T-helper 2 cell treated with Interferon-gamma antibody and Interleukin-4, amounts not matched to agents 5 μg/mL and 100 μg/mL, for 36 hours (primary cell): ENCODE measurements at regions not wholly inside any gene's neighbourhood (a gene's known extent, or its start where the extent isn't known, plus 50 kb on each side); places are given as distances from the start of the nearest gene placed in this dataset.

Source experiments
- DNase-seq: peaks from one replicate; pipeline ENCODE4 v3.0.0; 2021; ENCODE audit warnings: low spot score
- H3K27ac Mint-ChIP-seq: one replicate; pipeline ENCODE4 v1.8.0; 2021; ENCODE audit warnings: mild to moderate bottlenecking, mixed read lengths
- H3K27me3 Mint-ChIP-seq: one replicate; pipeline ENCODE4 v1.8.0; 2021; ENCODE audit warnings: low read depth, mixed read lengths
- H3K36me3 Mint-ChIP-seq: one replicate; pipeline ENCODE4 v1.8.0; 2021; ENCODE audit warnings: low read depth, mixed read lengths
- H3K4me1 Mint-ChIP-seq: one replicate; pipeline ENCODE4 v1.8.0; 2021; ENCODE audit warnings: low read depth, mixed read lengths
- H3K4me3 Mint-ChIP-seq: one replicate; pipeline ENCODE4 v1.8.0; 2022; ENCODE audit warnings: mild to moderate bottlenecking, moderate library complexity, mixed read lengths
- H3K9me3 Mint-ChIP-seq: one replicate; pipeline ENCODE4 v1.8.0; 2021; ENCODE audit warnings: mixed read lengths

GRCh38 chr5:103452089-103452488, 110.5 kb downstream of the NUDT12 start:
- Mint-ChIP-seq H3K4me3 (no peak overlapping the region), H3K27ac (no peak overlapping the region), H3K4me1 (peaks cover 5% of the 10 kb centered on the region), H3K9me3 (no peaks in the 10 kb centered on the region), H3K27me3 (peaks cover 7% of the 10 kb centered on the region), H3K36me3 (no peaks in the 10 kb centered on the region)
- no peak for DNase-seq

GRCh38 chr5:103451261-103451660, 111.3 kb downstream of the NUDT12 start:
- no peaks in the 10 kb centered on the region for H3K9me3 Mint-ChIP-seq
- H3K27ac Mint-ChIP-seq: no peak overlapping the region
- no peak for DNase-seq
- no peaks in the 10 kb centered on the region for H3K36me3 Mint-ChIP-seq
- peaks cover 5% of the 10 kb centered on the region for H3K4me1 Mint-ChIP-seq
- H3K27me3 Mint-ChIP-seq: peaks cover 3% of the 10 kb centered on the region
- no peak overlapping the region for H3K4me3 Mint-ChIP-seq

GRCh38 chr5:103450333-103451061, 112.1 kb downstream of the NUDT12 start:
- Mint-ChIP-seq H3K9me3 (no peaks in the 10 kb centered on the region), H3K27me3 (peaks cover 5% of the 10 kb centered on the region), H3K36me3 (no peaks in the 10 kb centered on the region), H3K4me1 (peaks cover 5% of the 10 kb centered on the region), H3K4me3 (no peak overlapping the region), H3K27ac (no peak overlapping the region)
- no peak for DNase-seq

- Mint-ChIP-seq H3K9me3 (no peaks in the 10 kb centered on the region), H3K27ac (no peak overlapping the region), H3K36me3 (no peaks in the 10 kb centered on the region), H3K4me3 (no peak overlapping the region), H3K27me3 (peaks cover 5% of the 10 kb centered on the region), H3K4me1 (peaks cover 8% of the 10 kb centered on the region)
- DNase-seq: no peak
These were observed 115.8 kb downstream of the NUDT12 start for GRCh38 chr5:103446813-103447212.

GRCh38 chr5:103445426-103446035, 117.1 kb downstream of the NUDT12 start:
- H3K36me3 Mint-ChIP-seq: no peaks in the 10 kb centered on the region
- no peaks in the 10 kb centered on the region for H3K9me3 Mint-ChIP-seq
- H3K27ac Mint-ChIP-seq: no peak overlapping the region
- peaks cover 8% of the 10 kb centered on the region for H3K4me1 Mint-ChIP-seq
- H3K4me3 Mint-ChIP-seq: no peak overlapping the region
- DNase-seq: no peak
- peaks cover 2% of the 10 kb centered on the region for H3K27me3 Mint-ChIP-seq

- Mint-ChIP-seq H3K27me3 (peaks cover 2% of the 10 kb centered on the region), H3K4me3 (no peak overlapping the region), H3K27ac (no peak overlapping the region), H3K36me3 (no peaks in the 10 kb centered on the region), H3K4me1 (peaks cover 8% of the 10 kb centered on the region), H3K9me3 (peaks cover 6% of the 10 kb centered on the region)
- no peak for DNase-seq
These were observed 118.1 kb downstream of the NUDT12 start for GRCh38 chr5:103444333-103445038.

- Mint-ChIP-seq H3K4me1 (peaks cover 8% of the 10 kb centered on the region), H3K27ac (no peak overlapping the region), H3K36me3 (no peaks in the 10 kb centered on the region), H3K4me3 (no peak overlapping the region), H3K9me3 (peaks cover 12% of the 10 kb centered on the region), H3K27me3 (peaks cover 2% of the 10 kb centered on the region)
- no peak for DNase-seq
These were observed 119.8 kb downstream of the NUDT12 start for GRCh38 chr5:103442750-103443149.

- DNase-seq: no peak
- Mint-ChIP-seq H3K4me1 (peaks cover 3% of the 10 kb centered on the region), H3K27me3 (peaks cover 2% of the 10 kb centered on the region)
These were observed 121.1 kb downstream of the NUDT12 start for GRCh38 chr5:103441523-103441922.

GRCh38 chr5:103439007-103439406, 123.6 kb downstream of the NUDT12 start:
- Mint-ChIP-seq H3K36me3 (no peaks in the 10 kb centered on the region), H3K9me3 (peaks cover 12% of the 10 kb centered on the region), H3K4me1 (no peaks in the 10 kb centered on the region), H3K4me3 (no peak overlapping the region), H3K27me3 (no peaks in the 10 kb centered on the region), H3K27ac (no peak overlapping the region)
- no peak for DNase-seq

More at GRCh38 chr5:103441523-103441922, 121.1 kb downstream of the NUDT12 start:
- Mint-ChIP-seq H3K36me3 (no peaks in the 10 kb centered on the region), H3K27ac (no peak overlapping the region), H3K4me3 (no peak overlapping the region), H3K9me3 (peaks cover 12% of the 10 kb centered on the region)

GRCh38 chr5:103436656-103437055, 125.9 kb downstream of the NUDT12 start:
- Mint-ChIP-seq H3K9me3 (peaks cover 12% of the 10 kb centered on the region), H3K36me3 (no peaks in the 10 kb centered on the region), H3K27me3 (peaks cover 4% of the 10 kb centered on the region), H3K4me3 (no peak overlapping the region), H3K4me1 (no peaks in the 10 kb centered on the region), H3K27ac (no peak overlapping the region)
- no peak for DNase-seq

GRCh38 chr5:103436112-103436511, 126.5 kb downstream of the NUDT12 start:
- Mint-ChIP-seq H3K9me3 (peaks cover 12% of the 10 kb centered on the region), H3K27me3 (peaks cover 7% of the 10 kb centered on the region), H3K4me1 (no peaks in the 10 kb centered on the region), H3K27ac (no peak overlapping the region), H3K36me3 (no peaks in the 10 kb centered on the region), H3K4me3 (no peak overlapping the region)
- no peak for DNase-seq

GRCh38 chr5:103435136-103435889, 127.3 kb downstream of the NUDT12 start:
- H3K4me3 Mint-ChIP-seq: no peak overlapping the region
- no peaks in the 10 kb centered on the region for H3K36me3 Mint-ChIP-seq
- H3K27me3 Mint-ChIP-seq: peaks cover 7% of the 10 kb centered on the region
- peaks cover 12% of the 10 kb centered on the region for H3K9me3 Mint-ChIP-seq
- no peaks in the 10 kb centered on the region for H3K4me1 Mint-ChIP-seq
- no peak overlapping the region for H3K27ac Mint-ChIP-seq
- no peak for DNase-seq

GRCh38 chr5:103434057-103434456, 128.5 kb downstream of the NUDT12 start:
- Mint-ChIP-seq H3K9me3 (peaks cover 1% of the 10 kb centered on the region), H3K27me3 (peaks cover 7% of the 10 kb centered on the region), H3K4me1 (no peaks in the 10 kb centered on the region), H3K27ac (no peak overlapping the region), H3K4me3 (no peak overlapping the region), H3K36me3 (no peaks in the 10 kb centered on the region)
- DNase-seq: no peak

- Mint-ChIP-seq H3K27me3 (peaks cover 7% of the 10 kb centered on the region), H3K27ac (no peak overlapping the region), H3K36me3 (no peaks in the 10 kb centered on the region), H3K4me1 (no peaks in the 10 kb centered on the region), H3K4me3 (no peak overlapping the region), H3K9me3 (no peaks in the 10 kb centered on the region)
- DNase-seq: no peak
These were observed 129.4 kb downstream of the NUDT12 start for GRCh38 chr5:103433211-103433610.
